ENCODE measurements at regions not wholly inside any gene's neighbourhood (a gene's known extent, or its start where the extent isn't known, plus 50 kb on each side); places are given as distances from the start of the nearest gene placed in this dataset.

DNA sequence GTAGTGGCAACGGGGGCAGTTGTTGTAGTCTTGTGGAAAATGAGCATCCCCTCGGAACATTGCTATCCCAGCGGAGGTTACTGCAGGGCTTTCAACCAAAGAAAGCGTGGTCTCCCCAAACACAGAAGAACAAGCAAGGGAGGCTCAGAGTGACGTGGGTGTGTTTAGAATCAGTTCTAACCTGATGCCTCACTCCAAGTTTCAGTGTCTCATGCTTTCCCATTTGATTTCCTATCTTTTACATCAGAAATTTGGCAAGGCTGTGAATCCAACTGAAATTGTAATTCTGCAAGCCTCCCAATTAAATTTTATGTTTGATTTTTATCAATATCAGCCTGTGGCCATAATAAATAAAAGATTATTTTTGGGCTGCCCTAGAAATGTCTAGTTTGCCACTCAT lies 156.1 kb upstream of the LNX1 start:
- H3K4me2 ChIP-seq = peak overlapping the region; percentile 60 to 80 (median 67); a peak in 21 of 22 replicates
- peak overlapping the region in 10 of 11 experiments; percentile 36 to 91 (median 78); a peak in 18 of 22 replicates for H3K27ac ChIP-seq
- H3K9ac ChIP-seq = peak overlapping the region in 7 of 11 experiments; percentile 17 to 72 (median 50); a peak in 11 of 22 replicates
- peaks cover 0 to 46% (median 35%) of the 10 kb centered on the region in 11 experiments; a peak in 20 of 22 replicates for H3K9me3 ChIP-seq (replicated peaks in 1 of 11)
- peaks cover 0 to 7% (median 0%) of the 10 kb centered on the region in 11 experiments; a peak in 2 of 22 replicates for H3K36me3 ChIP-seq
- no peaks in the 10 kb centered on the region for H4K20me1 ChIP-seq
- no peaks in the 10 kb centered on the region for H3K27me3 ChIP-seq
- H3K4me3 ChIP-seq = no peak overlapping the region
- TF ChIP-seq Cebpa-rat (IDR thresholded peaks at IDR 0.05) = no peak
- peaks cover 32 to 64% (median 49%) of the 10 kb centered on the region in 10 experiments for H3K4me1 ChIP-seq

DNA sequence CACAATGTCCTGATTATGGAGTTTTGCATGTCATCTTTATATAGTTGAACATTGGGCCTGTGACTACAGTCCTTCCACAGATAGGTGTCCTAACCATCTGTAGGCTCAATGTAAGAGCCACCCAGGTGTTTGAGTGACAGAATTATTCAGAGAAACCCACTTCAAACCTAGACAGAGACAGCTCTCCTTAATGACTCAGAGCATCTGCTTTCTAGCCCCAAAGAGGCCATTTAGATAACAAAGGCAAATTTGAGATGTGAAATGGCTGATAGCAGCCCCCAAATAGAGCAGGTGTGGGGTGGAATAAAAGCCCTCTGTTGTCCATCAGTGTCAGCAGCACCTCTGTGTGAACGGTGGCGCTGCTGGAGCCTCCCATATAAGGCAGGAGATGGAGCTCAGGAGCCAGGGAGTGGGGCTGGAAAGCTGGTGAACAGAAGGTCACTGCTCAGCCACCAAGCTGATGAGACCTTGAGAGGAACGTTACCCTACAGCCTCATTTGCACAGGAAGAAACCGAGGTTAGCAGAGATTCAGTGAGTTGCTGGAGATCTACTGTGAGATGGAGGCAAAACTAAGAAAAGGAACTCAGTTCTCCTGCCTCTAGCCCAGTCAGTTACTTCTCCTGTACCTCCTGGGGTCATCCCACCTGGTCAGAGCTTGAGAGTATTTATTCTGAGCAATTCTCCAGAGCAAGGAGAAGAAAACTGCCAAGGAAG lies 153.3 kb upstream of the LNX1 start:
- Histone ChIP-seq H3K27me3 (no peaks in the 10 kb centered on the region), H3K4me2 (peak overlapping the region in 6 of 11 experiments; percentile 2 to 34 (median 20); a peak in 7 of 22 replicates), H3K9ac (no peak overlapping the region), H3K4me1 (peaks cover 32 to 63% (median 49%) of the 10 kb centered on the region in 10 experiments), H3K36me3 (peaks cover 0 to 5% (median 0%) of the 10 kb centered on the region in 11 experiments; a peak in 2 of 22 replicates), H4K20me1 (no peaks in the 10 kb centered on the region), H3K9me3 (replicated peaks in 1 of 11) (peaks cover 0 to 21% (median 9%) of the 10 kb centered on the region in 11 experiments; a peak in 18 of 22 replicates), H3K4me3 (no peak overlapping the region), H3K27ac (peak overlapping the region in 4 of 11 experiments; percentile 1 to 91 (median 29); a peak in 7 of 22 replicates)
- no peak for TF ChIP-seq Cebpa-rat (IDR thresholded peaks at IDR 0.05)

DNA sequence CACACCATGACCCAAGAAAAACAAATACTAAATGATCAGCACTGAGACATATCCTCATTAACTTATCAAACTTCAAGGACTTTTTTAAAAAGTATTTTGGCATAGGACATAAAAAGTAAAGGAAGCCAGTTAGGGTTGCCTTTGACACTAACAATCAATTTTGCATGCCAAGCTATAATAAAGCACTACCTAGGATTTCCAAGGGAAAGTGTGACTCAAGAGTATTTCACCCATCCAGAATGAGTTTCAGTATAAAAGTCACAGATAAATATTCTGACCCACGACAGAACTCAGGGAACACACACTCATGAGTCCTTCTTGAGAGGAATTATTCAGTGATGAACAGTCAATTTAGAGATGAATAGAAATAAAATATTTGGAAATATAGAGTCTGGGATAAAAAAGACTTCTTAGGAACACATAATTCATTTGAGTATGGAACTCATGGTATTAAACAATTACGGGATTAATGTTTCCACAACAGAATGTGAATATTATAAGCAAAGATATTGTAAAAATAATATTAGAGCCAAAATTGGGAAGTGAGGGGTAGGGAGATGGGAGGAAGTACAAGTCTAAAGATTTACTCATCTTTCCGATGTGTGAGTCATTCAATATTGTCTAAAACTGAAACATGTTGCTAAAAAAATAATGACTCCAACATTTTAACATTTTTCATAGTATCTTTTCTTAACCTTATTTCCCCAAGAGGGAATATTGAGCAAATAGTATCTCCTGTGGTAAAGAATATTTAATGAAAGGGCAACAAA lies 143.5 kb upstream of the LNX1 start:
- H3K4me2 ChIP-seq = peak overlapping the region in 5 of 11 experiments; percentile 4 to 81 (median 67); a peak in 8 of 22 replicates
- H3K27me3 ChIP-seq = no peaks in the 10 kb centered on the region
- peaks cover 7 to 22% (median 10%) of the 10 kb centered on the region in 11 experiments; a peak in 18 of 22 replicates for H3K9me3 ChIP-seq (replicated peaks in 1 of 11)
- H4K20me1 ChIP-seq = no peaks in the 10 kb centered on the region
- no peak overlapping the region for H3K4me3 ChIP-seq
- H3K36me3 ChIP-seq = no peaks in the 10 kb centered on the region
- peak overlapping the region in 1 of 11 experiments; percentile 40; a peak in 1 of 22 replicates for H3K9ac ChIP-seq
- H3K4me1 ChIP-seq = peaks cover 0 to 45% (median 8%) of the 10 kb centered on the region in 10 experiments; a peak in 11 of 20 replicates
- peak overlapping the region in 3 of 11 experiments; percentile 45 to 69 (median 67); a peak in 7 of 22 replicates for H3K27ac ChIP-seq
- no peak for TF ChIP-seq Cebpa-rat (IDR thresholded peaks at IDR 0.05)

DNA sequence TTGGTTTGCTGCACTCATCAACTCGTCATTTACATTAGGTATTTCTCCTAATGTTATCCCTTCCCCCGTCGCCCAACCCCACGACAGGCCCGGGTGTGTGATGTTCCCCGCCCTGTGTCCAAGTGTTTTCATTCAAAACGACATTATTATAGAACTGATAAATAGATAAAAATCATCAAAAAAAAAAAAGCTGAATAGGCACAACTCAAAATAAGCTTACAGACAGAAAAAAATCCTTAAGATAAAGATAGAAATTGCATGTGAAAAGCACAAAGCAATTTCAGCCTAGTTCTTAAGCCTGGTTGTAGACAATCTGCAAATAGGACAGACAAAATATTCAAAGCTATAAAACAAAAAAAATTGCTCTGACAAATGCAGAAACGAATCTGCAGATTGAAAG lies 142.9 kb upstream of the LNX1 start:
- Histone ChIP-seq H4K20me1 (no peaks in the 10 kb centered on the region), H3K9me3 (replicated peaks in 1 of 11) (peaks cover 7 to 22% (median 10%) of the 10 kb centered on the region in 11 experiments; a peak in 18 of 22 replicates), H3K36me3 (no peaks in the 10 kb centered on the region), H3K27ac (peak overlapping the region in 3 of 11 experiments; percentile 45 to 67 (median 47); a peak in 5 of 22 replicates), H3K4me3 (no peak overlapping the region), H3K4me1 (peaks cover 0 to 45% (median 8%) of the 10 kb centered on the region in 10 experiments; a peak in 11 of 20 replicates), H3K4me2 (peak overlapping the region in 4 of 11 experiments; percentile 23 to 81 (median 63); a peak in 7 of 22 replicates), H3K27me3 (no peaks in the 10 kb centered on the region), H3K9ac (peak overlapping the region in 1 of 11 experiments; percentile 40; a peak in 1 of 22 replicates)
- no peak for TF ChIP-seq Cebpa-rat (IDR thresholded peaks at IDR 0.05)

DNA sequence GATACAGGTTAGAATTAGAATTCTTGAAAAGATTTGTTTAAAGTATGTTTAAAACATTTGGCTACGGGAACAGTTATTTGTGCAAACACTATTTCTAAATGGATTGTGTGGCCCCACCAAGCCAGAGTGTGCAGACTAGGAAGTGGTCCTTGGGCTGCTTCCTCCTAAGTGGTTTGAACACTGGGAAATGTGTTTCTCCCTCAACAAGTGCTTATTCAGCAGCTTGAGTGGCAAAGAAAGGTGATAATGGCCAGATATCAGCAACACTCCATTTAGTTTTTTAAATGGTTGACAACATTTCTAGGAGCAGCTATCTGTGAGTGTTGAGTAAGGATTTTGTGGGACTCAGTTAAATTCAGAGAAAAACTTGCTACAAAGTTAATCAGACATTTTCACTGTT lies 141.4 kb upstream of the LNX1 start:
- no peak for TF ChIP-seq Cebpa-rat (IDR thresholded peaks at IDR 0.05)
- Histone ChIP-seq H3K27ac (no peak overlapping the region), H3K4me2 (peak overlapping the region in 3 of 11 experiments; percentile 60 to 81 (median 64); a peak in 6 of 22 replicates)

DNA sequence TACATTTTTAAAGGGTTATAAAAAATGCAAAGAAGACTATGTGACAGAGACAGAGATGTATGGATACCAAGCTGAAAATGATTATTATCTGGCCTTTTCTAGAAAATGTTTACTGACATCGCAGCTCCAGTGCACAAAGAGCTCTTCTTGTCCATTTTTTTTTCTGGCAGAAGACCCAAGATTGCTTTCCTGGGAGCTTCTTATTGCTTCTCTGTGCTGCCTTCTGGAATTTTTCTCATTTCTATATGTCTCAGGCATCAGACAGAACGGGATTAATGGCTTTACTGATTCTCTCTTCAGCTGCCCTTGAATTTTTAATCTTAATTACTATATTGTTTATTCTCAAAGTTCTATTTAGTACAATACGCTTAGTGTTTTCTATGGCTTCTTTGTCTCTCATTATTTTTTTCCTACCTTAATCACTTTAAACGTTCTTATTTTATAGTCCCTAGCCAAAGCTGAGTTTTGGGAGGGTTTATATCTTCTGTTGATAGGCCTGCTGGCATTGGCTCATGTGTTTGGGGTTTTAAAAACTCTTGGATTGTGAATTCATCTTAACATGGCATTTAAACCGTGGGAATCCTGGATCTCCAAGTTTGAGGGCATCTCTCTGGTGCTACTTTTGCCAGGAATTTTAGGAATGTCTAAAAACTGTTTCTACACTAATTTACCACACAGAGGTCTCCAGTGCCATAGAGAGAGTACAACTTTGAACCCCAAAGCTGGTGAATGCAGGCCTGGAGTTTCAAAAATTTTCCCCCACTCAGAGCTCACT lies 138.9 kb upstream of the LNX1 start:
- no peak for TF ChIP-seq Cebpa-rat (IDR thresholded peaks at IDR 0.05)
- no peaks in the 10 kb centered on the region for H4K20me1 ChIP-seq
- H3K27me3 ChIP-seq = no peaks in the 10 kb centered on the region
- no peak overlapping the region for H3K27ac ChIP-seq
- H3K36me3 ChIP-seq = no peaks in the 10 kb centered on the region
- H3K4me1 ChIP-seq = peaks cover 0 to 37% (median 7%) of the 10 kb centered on the region in 10 experiments; a peak in 11 of 20 replicates
- no peak overlapping the region for H3K4me3 ChIP-seq
- no peak overlapping the region for H3K9ac ChIP-seq
- no peak overlapping the region for H3K4me2 ChIP-seq
- H3K9me3 ChIP-seq (replicated peaks in 1 of 11) = peaks cover 0 to 13% (median under 1%) of the 10 kb centered on the region in 11 experiments; a peak in 7 of 22 replicates

More for the DNA sequence above, 141.4 kb upstream of the LNX1 start:
- H3K9ac ChIP-seq = no peak overlapping the region
- H4K20me1 ChIP-seq = no peaks in the 10 kb centered on the region
- H3K4me1 ChIP-seq = peaks cover 0 to 45% (median 8%) of the 10 kb centered on the region in 10 experiments; a peak in 11 of 20 replicates
- no peaks in the 10 kb centered on the region for H3K27me3 ChIP-seq
- H3K9me3 ChIP-seq (replicated peaks in 1 of 11) = peaks cover 7 to 22% (median 10%) of the 10 kb centered on the region in 11 experiments; a peak in 18 of 22 replicates
- no peak overlapping the region for H3K4me3 ChIP-seq
- no peaks in the 10 kb centered on the region for H3K36me3 ChIP-seq

DNA sequence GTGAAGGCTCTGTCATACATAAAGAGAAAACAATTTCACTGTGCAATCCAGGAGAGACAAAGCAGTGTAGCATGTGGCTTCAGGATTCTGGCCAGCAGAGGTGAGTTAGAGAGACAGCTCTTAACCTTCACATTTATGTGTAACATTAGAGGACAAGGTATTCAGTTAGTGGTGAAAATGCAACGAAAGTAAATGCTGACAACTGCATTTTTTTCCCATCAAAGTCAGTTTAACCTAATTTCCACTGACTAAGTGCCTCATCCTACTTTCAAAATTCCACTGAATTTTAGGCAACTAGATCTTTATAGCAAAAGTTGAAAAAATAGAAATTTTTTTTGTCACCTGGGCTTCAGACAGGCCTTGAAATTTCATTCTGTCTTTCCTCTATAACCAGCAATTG lies 130.8 kb upstream of the LNX1 start:
- Histone ChIP-seq H3K27me3 (no peaks in the 10 kb centered on the region), H3K4me3 (no peak overlapping the region), H3K36me3 (no peaks in the 10 kb centered on the region), H3K9ac (no peak overlapping the region), H3K27ac (no peak overlapping the region), H4K20me1 (no peaks in the 10 kb centered on the region), H3K4me1 (peaks cover 0 to 9% (median 0%) of the 10 kb centered on the region in 10 experiments; a peak in 2 of 20 replicates), H3K4me2 (no peak overlapping the region), H3K9me3 (replicated peaks in 1 of 11) (no peaks in the 10 kb centered on the region)
- TF ChIP-seq Cebpa-rat (IDR thresholded peaks at IDR 0.05) = no peak

DNA sequence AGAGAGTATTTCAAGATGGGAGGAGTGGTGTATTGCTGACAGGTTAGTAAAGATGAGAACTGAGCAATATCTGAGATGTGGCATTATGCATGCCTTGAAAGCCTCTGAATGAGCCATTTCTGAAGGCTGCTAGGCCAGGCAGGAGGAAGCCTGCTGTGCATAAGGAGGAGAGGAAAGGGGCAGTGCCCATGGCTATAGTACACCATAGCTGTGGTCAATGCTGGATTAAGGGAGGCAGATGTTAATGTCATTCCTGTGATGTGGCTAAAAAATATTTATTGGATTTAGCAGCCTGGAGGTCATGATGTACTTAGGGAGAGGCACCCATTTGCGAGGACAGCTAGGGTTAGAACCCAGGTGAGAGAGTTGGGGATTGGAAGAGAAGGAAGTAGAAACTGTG lies 130.0 kb upstream of the LNX1 start:
- TF ChIP-seq Cebpa-rat (IDR thresholded peaks at IDR 0.05) = no peak
- H4K20me1 ChIP-seq = no peaks in the 10 kb centered on the region
- H3K4me3 ChIP-seq = no peak overlapping the region
- H3K36me3 ChIP-seq = no peaks in the 10 kb centered on the region
- no peak overlapping the region for H3K4me2 ChIP-seq
- H3K4me1 ChIP-seq = peaks cover 0 to 16% (median 0%) of the 10 kb centered on the region in 10 experiments; a peak in 2 of 20 replicates
- no peak overlapping the region for H3K27ac ChIP-seq
- no peak overlapping the region for H3K9ac ChIP-seq
- no peaks in the 10 kb centered on the region for H3K27me3 ChIP-seq
- H3K9me3 ChIP-seq (replicated peaks in 1 of 11) = no peaks in the 10 kb centered on the region

Data from BLaER1 treated with 17β-estradiol and CSF1 and Interleukin-3, amounts not matched to agents 10 nM and 100 nM (cell line).